ENCODE measurements at regions not wholly inside any gene's neighbourhood (a gene's known extent, or its start where the extent isn't known, plus 50 kb on each side); places are given as distances from the start of the nearest gene placed in this dataset.

DNA sequence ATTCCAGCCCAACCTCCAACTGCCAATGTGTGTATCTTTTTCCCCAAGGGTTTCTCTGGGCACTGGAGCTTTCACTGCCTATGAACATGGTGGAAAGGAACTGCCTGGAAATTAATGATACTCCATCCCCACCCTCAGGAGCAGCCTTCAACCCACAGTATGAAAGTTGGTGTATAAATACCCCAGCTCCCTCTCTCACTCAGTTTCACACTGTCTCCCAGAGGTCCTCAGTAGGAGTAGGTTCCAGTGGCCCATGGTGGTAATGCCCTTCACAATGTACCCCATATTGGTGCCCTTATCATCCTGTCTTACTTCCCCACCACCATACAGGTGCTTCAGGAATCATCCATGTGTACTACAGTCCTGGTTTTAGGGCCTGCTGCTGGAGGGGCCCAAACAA lies 462.6 kb downstream of the MIAT start:
- TF ChIP-seq, protein P1, sequence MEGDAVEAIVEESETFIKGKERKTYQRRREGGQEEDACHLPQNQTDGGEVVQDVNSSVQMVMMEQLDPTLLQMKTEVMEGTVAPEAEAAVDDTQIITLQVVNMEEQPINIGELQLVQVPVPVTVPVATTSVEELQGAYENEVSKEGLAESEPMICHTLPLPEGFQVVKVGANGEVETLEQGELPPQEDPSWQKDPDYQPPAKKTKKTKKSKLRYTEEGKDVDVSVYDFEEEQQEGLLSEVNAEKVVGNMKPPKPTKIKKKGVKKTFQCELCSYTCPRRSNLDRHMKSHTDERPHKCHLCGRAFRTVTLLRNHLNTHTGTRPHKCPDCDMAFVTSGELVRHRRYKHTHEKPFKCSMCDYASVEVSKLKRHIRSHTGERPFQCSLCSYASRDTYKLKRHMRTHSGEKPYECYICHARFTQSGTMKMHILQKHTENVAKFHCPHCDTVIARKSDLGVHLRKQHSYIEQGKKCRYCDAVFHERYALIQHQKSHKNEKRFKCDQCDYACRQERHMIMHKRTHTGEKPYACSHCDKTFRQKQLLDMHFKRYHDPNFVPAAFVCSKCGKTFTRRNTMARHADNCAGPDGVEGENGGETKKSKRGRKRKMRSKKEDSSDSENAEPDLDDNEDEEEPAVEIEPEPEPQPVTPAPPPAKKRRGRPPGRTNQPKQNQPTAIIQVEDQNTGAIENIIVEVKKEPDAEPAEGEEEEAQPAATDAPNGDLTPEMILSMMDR (IDR thresholded peaks at IDR 0.05; ENCODE audit: low read length): no peak
- TF ChIP-seq EZH2 (optimal IDR thresholded peaks at IDR 0.05; ENCODE audit: low read depth, low read length) (no peak), EZH2phosphoT487 (IDR thresholded peaks at IDR 0.05; ENCODE audit: low read length) (no peak)

Data from MM.1S (cell line).